ENCODE measurements at regions not wholly inside any gene's neighbourhood (a gene's known extent, or its start where the extent isn't known, plus 50 kb on each side); places are given as distances from the start of the nearest gene placed in this dataset.
A peak's percentile ranks its signal among the peaks of the same experiment; 100 is the strongest.
"Not testable (repeated sequence)": the region's sequence is repeated elsewhere in the genome, so short reads cannot be mapped to it uniquely, and the experiment has no call there.

GRCh38 chr15:57806003-57806402 is 99.5 kb downstream of the POLR2M start (continued):
- TF ChIP-seq MAX (IDR thresholded peaks at IDR 0.05; ENCODE audit: low read depth), result no peak
- TF ChIP-seq ELF1 (IDR thresholded peaks at IDR 0.05), result no peak
- no peak for TF ChIP-seq NFIC (IDR thresholded peaks at IDR 0.05; ENCODE audit: borderline replicate concordance)
- TF ChIP-seq RFX5 (IDR thresholded peaks at IDR 0.05; ENCODE audit: low read length), result no peak
- TF ChIP-seq GABPA (IDR thresholded peaks at IDR 0.05; ENCODE audit: low read depth), result no peak
- peak; percentile 33 for TF ChIP-seq TCF12 (IDR thresholded peaks at IDR 0.05)
- TF ChIP-seq NRF1 (IDR thresholded peaks at IDR 0.05; ENCODE audit: low read depth, low read length), result no peak
- TF ChIP-seq EZH2phosphoT487 (IDR thresholded peaks at IDR 0.05; ENCODE audit: borderline replicate concordance, low read depth), result no peak
- TF ChIP-seq PBX3 (IDR thresholded peaks at IDR 0.05), result no peak

- H3K4me2 ChIP-seq; CTCF ChIA-PET; H3K4me1 ChIP-seq (ENCODE audit: control insufficient read depth in 1 of 2, insufficient read depth in 2 of 2, low read depth in 1 of 2, low read length in 1 of 2); H3K9ac ChIP-seq; H3K79me2 ChIP-seq (ENCODE audit: insufficient read depth); DNase-seq; H3F3A ChIP-seq (replicated peaks; ENCODE audit: insufficient read depth); H2AFZ ChIP-seq (ENCODE audit: low read depth); H4K20me1 ChIP-seq (ENCODE audit: insufficient read depth); H3K36me3 ChIP-seq (replicated peaks in 1 of 2; ENCODE audit: control insufficient read depth in 1 of 2, insufficient read depth in 2 of 2, low read length in 1 of 2); POLR2A ChIA-PET; H3K27ac ChIP-seq (ENCODE audit: low read depth in 2 of 2, low read length in 1 of 2); H3K27me3 ChIP-seq (ENCODE audit: insufficient read depth); H3K9me3 ChIP-seq; H3K4me3 ChIP-seq (ENCODE audit: low read depth in 2 of 2, low read length in 1 of 2); H3K9me2 ChIP-seq: not testable (repeated sequence)
- 57% methylated on average over 7 of the region's 7 CpGs for WGBS (ENCODE audit: low lambda C conversion rate)
These were observed 102.8 kb downstream of the POLR2M start for GRCh38 chr15:57809285-57809684.

GRCh38 chr15:57816599-57816998 is 110.1 kb downstream of the POLR2M start:
- WGBS (ENCODE audit: low lambda C conversion rate), result 50% methylated on average over 6 of the region's 6 CpGs
- no peak overlapping the region for H3K9ac ChIP-seq
- H2AFZ ChIP-seq (ENCODE audit: low read depth), result no peak overlapping the region
- peaks cover 10% of the 10 kb centered on the region; the same call in 1 of the 2 replicates for H3K27me3 ChIP-seq (ENCODE audit: insufficient read depth)
- no peak overlapping the region for H3K4me3 ChIP-seq (ENCODE audit: low read depth in 2 of 2, low read length in 1 of 2)
- DNase-seq, result no peak
- TF ChIP-seq CHD2 (IDR thresholded peaks at IDR 0.05; ENCODE audit: low read length, partially characterized antibody) (no peak), RCOR1 (IDR thresholded peaks at IDR 0.05; ENCODE audit: low read length) (no peak), RAD21 (IDR thresholded peaks at IDR 0.05; ENCODE audit: low read length) (no peak), MXI1 (IDR thresholded peaks at IDR 0.05; ENCODE audit: low read depth, low read length) (no peak), IRF3 (IDR thresholded peaks at IDR 0.05; ENCODE audit: low read depth, low read length) (no peak), MEF2A (IDR thresholded peaks at IDR 0.05; ENCODE audit: borderline replicate concordance, low read depth) (no peak), CTCF (IDR thresholded peaks at IDR 0.05) (no peak), ZBTB33 (IDR thresholded peaks at IDR 0.05; ENCODE audit: borderline replicate concordance, low read depth) (no peak), USF2 (IDR thresholded peaks at IDR 0.05; ENCODE audit: borderline replicate concordance, low read depth, low read length) (no peak), RXRA (IDR thresholded peaks at IDR 0.05; ENCODE audit: borderline replicate concordance, low read depth) (no peak), TEAD4 (IDR thresholded peaks at IDR 0.05; ENCODE audit: borderline replicate concordance, insufficient read depth) (no peak), FOSL2 (IDR thresholded peaks at IDR 0.05; ENCODE audit: borderline replicate concordance, low read depth) (no peak)
- no peaks in the 10 kb centered on the region for H3F3A ChIP-seq (replicated peaks; ENCODE audit: insufficient read depth)
- ChIA-PET POLR2A (no interaction called here), CTCF (no interaction called here)
- no peaks in the 10 kb centered on the region for H3K79me2 ChIP-seq (ENCODE audit: insufficient read depth)
- no peaks in the 10 kb centered on the region for H3K4me1 ChIP-seq (ENCODE audit: control insufficient read depth in 1 of 2, insufficient read depth in 2 of 2, low read depth in 1 of 2, low read length in 1 of 2)
- no peaks in the 10 kb centered on the region for H3K9me3 ChIP-seq
- H3K27ac ChIP-seq (ENCODE audit: low read depth in 2 of 2, low read length in 1 of 2), result no peak overlapping the region
- no peaks in the 10 kb centered on the region for H4K20me1 ChIP-seq (ENCODE audit: insufficient read depth)
- H3K4me2 ChIP-seq, result no peak overlapping the region
- no peaks in the 10 kb centered on the region for H3K36me3 ChIP-seq (replicated peaks in 1 of 2; ENCODE audit: control insufficient read depth in 1 of 2, insufficient read depth in 2 of 2, low read length in 1 of 2)
- H3K9me2 ChIP-seq, result no peaks in the 10 kb centered on the region

Data from SK-N-SH (cell line).